HL-60 (cell line): ENCODE measurements at regions not wholly inside any gene's neighbourhood (a gene's known extent, or its start where the extent isn't known, plus 50 kb on each side); places are given as distances from the start of the nearest gene placed in this dataset.

ENCODE experiments used
- DNase-seq, 2 experiments: peaks; one replicate each; pipeline ENCODE4 v3.0.0-alpha.2; 2010 to 2020; ENCODE audit warnings: low read depth in 1 of 2, low spot score in 1 of 2
- H3K27ac ChIP-seq: fragments of 250-450 bp; sonication (Bioruptor Pico); replicated peaks from 2 replicates; pipeline ENCODE4 v1.5.1; 2020; ENCODE audit warnings: mild to moderate bottlenecking, moderate library complexity
- H3K27me3 ChIP-seq: fragments of 250-450 bp; sonication (Bioruptor Pico); 2 replicates; pipeline ENCODE4 v1.5.1; 2021; ENCODE audit warnings: mild to moderate bottlenecking, moderate library complexity; ENCODE audit not compliant: insufficient read depth, poor library complexity, severe bottlenecking
- H3K4me3 ChIP-seq: replicated peaks from 2 replicates; pipeline ENCODE4 v1.5.1; 2011; ENCODE audit warnings: mild to moderate bottlenecking, control low read depth, low read length; ENCODE audit not compliant: insufficient read depth
- CTCF ChIP-seq: IDR thresholded peaks from one replicate; pipeline ENCODE4 v1.5.1; 2011; ENCODE audit warnings: low read length, control low read depth, inconsistent platforms; ENCODE audit not compliant: insufficient read depth
- GABPA ChIP-seq: IDR thresholded peaks from 2 replicates; pipeline ENCODE4 v1.6.1; 2012; ENCODE audit warnings: low read depth
- POLR2AphosphoS5 ChIP-seq: IDR thresholded peaks from 2 replicates; pipeline ENCODE4 v1.6.1; 2012; ENCODE audit warnings: low read depth
- REST ChIP-seq: IDR thresholded peaks from 2 replicates; pipeline ENCODE4 v1.6.1; 2012; ENCODE audit warnings: low read depth; ENCODE audit not compliant: insufficient replicate concordance
- SPI1 ChIP-seq: IDR thresholded peaks from 2 replicates; pipeline ENCODE4 v1.6.1; 2012; ENCODE audit warnings: low read depth, mild to moderate bottlenecking, borderline replicate concordance

GRCh38 chr3:1611824-1612223, 486.8 kb upstream of the CNTN4 start:
- no peak for TF ChIP-seq CTCF
- TF ChIP-seq REST = no peak
- no peak for TF ChIP-seq GABPA
- no peak for TF ChIP-seq SPI1
- TF ChIP-seq POLR2AphosphoS5 = no peak
- no peaks in the 10 kb centered on the region for H3K27me3 ChIP-seq

GRCh38 chr3:1613962-1614361, 484.7 kb upstream of the CNTN4 start:
- Histone ChIP-seq H3K27ac (no peak overlapping the region), H3K27me3 (no peaks in the 10 kb centered on the region), H3K4me3 (no peak overlapping the region)
- DNase-seq = no peak
- no peak for TF ChIP-seq GABPA
- no peak for TF ChIP-seq REST
- no peak for TF ChIP-seq SPI1
- no peak for TF ChIP-seq POLR2AphosphoS5
- no peak for TF ChIP-seq CTCF

More at GRCh38 chr3:1611824-1612223, 486.8 kb upstream of the CNTN4 start:
- H3K27ac ChIP-seq = no peak overlapping the region
- no peak for DNase-seq
- no peak overlapping the region for H3K4me3 ChIP-seq

- no peak for TF ChIP-seq GABPA
- TF ChIP-seq REST = no peak
- TF ChIP-seq CTCF = no peak
- TF ChIP-seq SPI1 = no peak
- no peak for TF ChIP-seq POLR2AphosphoS5
- no peaks in the 10 kb centered on the region for H3K27me3 ChIP-seq
- H3K27ac ChIP-seq = no peak overlapping the region
- no peak overlapping the region for H3K4me3 ChIP-seq
- no peak for DNase-seq
Observed at GRCh38 chr3:1616744-1617143, 481.9 kb upstream of the CNTN4 start.
